Keratinocyte (primary cell): ENCODE measurements at regions not wholly inside any gene's neighbourhood (a gene's known extent, or its start where the extent isn't known, plus 50 kb on each side); places are given as distances from the start of the nearest gene placed in this dataset.

ENCODE experiments used
- CTCF ChIP-seq, 3 experiments: IDR thresholded peaks in 1 of 3; conservative IDR thresholded peaks in 1 of 3; optimal IDR thresholded peaks in 1 of 3; 2 replicates in 2 of 3; 3 replicates in 1 of 3; pipeline versions ENCODE3 to v1.5.1; 2011; ENCODE audit warnings: low read length in 3 of 3, mild to moderate bottlenecking in 3 of 3, moderate library complexity in 2 of 3, control low read depth in 1 of 3, inconsistent platforms in 1 of 3; ENCODE audit not compliant: insufficient read depth in 2 of 3; ENCODE audit errors: extremely low read depth in 1 of 3
- EZH2 ChIP-seq: IDR thresholded peaks from one replicate; pipeline ENCODE4 v1.6.1; 2012; ENCODE audit warnings: inconsistent platforms, mild to moderate bottlenecking, low read length, moderate library complexity

GRCh38 chr14:51431741-51432140 lies 191.7 kb downstream of the TMX1 start:
- TF ChIP-seq CTCF (optimal IDR thresholded peaks at IDR 0.05 in 1 of 3, IDR thresholded peaks at IDR 0.05 in 1 of 3, conservative IDR thresholded peaks at IDR 0.05 in 1 of 3; ENCODE audit: extremely low read depth in 1 of 3, insufficient read depth in 2 of 3, low read length in 3 of 3) (no peak), EZH2 (no peak)
